GM12892 (cell line): ENCODE measurements at regions not wholly inside any gene's neighbourhood (a gene's known extent, or its start where the extent isn't known, plus 50 kb on each side); places are given as distances from the start of the nearest gene placed in this dataset.

Experiments
- DNase-seq: peaks from one replicate; pipeline ENCODE4 v3.0.0; 2011; ENCODE audit not compliant: insufficient read length
- FAIRE-seq: peaks from 2 replicates; lab custom pipeline; 2011; peaks lifted over from hg19 to GRCh38; lab: Jason Lieb, UNC
- POLR2A ChIP-seq: IDR thresholded peaks from 2 replicates; pipeline ENCODE4 v1.6.1; 2011; ENCODE audit warnings: low read depth, low read length, control low read depth
- POLR2AphosphoS5 ChIP-seq: IDR thresholded peaks from 2 replicates; pipeline ENCODE4 v1.6.1; 2011; ENCODE audit warnings: low read depth, low read length, control low read depth
- TAF1 ChIP-seq: IDR thresholded peaks from 2 replicates; pipeline ENCODE4 v1.6.1; 2011; ENCODE audit warnings: low read depth, mild to moderate bottlenecking, control low read depth, low read length, borderline replicate concordance

DNA sequence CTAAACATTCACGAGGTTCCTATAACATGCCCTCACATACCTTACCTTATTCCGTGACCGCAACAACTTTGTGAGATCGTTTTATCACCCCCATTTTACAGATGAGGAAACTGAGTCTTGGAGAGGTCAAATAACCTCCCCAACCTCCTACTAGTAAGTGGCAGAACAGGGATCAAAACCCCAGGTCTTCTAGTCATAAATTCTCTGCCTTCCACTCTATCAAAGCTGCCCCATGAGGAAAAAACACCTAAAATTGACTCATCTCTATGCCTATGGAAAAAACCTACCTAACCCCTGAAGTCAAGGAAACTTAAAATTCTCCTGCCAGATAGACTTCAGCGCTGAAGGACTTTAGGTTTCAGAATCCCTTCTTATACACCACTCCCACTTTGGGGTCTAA is 69.5 kb upstream of the ERRFI1 start:
- FAIRE-seq, result no peak
- DNase-seq, result no peak

DNA sequence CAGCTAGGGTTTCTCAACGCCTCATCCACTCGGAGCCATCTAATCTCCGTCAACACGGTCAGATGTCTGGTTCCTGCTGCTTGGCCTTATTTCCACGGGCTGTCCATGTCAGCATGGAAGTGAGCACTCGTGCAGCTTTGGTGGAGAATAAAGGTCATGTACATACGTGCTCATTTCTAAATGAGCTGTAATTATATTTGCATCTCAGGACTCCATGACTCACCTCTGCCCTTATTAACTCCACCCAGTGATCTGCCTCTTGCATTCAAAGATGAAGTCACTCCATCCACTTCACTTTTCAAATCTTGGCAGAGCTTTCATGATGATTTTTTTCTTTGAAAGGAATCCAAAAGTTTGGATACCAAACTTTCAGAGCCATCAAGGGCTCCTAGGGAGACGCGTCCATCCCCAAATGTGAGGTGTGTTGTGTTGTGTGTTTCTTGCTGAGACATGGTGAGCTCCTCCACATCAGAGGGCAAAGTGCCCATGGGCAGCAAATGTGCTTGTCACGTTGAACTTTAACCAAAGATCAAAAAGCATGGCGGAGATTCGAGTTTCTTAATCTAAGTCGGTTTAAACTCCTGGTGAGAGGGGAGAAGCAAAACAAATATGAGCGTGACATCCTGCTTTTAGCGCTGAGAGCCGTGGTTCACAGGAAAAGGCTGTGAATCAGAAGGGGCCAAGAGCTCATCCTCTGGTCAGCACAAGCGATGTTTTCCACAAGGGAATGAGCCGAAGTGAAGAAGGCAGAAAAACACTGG is 68.6 kb upstream of the ERRFI1 start:
- no peak for FAIRE-seq
- TF ChIP-seq TAF1, result no peak
- DNase-seq, result no peak

More for the DNA sequence above, 69.5 kb upstream of the ERRFI1 start:
- TF ChIP-seq POLR2AphosphoS5 (no peak), POLR2A (no peak), TAF1 (no peak)

DNA sequence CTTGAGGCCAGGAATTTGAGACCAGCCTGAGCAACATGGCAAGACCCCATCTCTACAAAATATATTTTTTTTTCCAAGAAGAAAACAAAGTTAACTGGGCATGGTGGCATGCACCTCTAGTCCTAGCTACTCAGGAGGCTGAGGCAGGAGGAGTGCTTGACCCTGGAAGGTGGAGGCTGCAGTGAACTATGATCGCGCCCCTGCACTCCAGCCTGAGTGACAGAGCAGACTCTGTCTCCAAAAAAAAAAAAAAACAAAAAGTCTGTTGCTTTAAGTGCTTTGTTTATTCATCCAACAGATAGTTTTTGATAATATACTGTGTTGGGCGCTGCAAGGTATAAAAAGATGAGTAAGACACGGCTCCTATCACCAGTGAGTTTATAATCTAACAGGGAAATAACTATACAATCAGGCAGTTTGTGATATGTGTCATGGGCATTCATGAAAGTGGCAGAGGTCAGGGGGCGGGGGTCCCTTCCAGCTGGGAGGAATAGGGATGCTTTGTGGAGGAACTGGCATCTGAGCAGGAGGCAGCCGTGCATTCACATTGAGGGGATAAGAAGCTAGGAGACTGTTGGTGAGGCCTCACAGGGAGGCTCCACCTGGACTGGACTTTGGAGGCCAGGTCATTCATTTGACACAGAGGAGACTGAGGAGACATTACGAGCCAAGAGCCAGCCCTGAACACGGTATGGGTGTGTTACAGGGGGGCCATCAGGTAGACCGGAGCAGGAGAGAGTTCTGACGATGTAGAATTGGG is 67.3 kb upstream of the ERRFI1 start:
- no peak for TF ChIP-seq TAF1
- TF ChIP-seq POLR2A, result no peak
- FAIRE-seq (no peak), DNase-seq (no peak)

DNA sequence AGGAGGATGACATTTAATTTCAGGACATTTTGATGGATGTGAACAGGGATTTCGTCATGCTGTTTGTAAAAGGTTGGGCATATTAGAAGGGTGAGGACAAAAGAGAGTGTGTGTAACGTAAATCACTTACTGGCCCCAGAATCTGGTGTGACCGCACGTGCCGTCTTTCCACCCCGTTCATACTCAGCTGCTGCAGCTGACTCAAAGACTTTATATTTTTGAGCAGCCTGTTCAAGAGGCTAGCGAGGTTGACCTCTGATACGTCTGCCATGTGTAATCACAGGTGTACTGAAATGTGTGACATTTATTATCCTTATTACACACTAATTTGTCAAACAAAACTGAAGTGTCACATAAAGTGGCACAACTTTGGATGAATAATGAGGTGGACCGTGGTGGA is 66.5 kb upstream of the ERRFI1 start:
- TF ChIP-seq POLR2A, result no peak
- no peak for TF ChIP-seq POLR2AphosphoS5
- no peak for TF ChIP-seq TAF1
- DNase-seq (no peak), FAIRE-seq (no peak)

DNA sequence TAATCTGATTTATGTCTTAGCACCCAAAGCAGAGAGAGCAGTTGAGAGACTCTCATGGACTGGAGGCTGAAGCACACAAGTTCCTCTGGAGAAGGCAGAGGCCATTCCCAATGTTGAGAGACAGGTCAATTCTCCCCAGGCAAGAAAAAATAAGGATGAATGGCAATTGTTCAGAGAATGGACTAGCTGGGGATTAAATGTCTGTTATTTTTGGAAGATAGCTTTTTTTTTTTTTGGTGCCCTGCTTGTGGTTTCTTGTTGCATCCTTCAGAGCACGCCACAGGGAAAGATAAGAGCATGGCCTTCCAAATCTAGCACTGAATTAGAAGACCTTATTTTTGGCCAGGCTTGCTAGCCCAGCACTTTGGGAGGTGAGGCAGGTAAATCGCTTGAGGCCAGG is 65.6 kb upstream of the ERRFI1 start:
- FAIRE-seq, result no peak
- TF ChIP-seq TAF1 (no peak), POLR2AphosphoS5 (no peak), POLR2A (no peak)
- no peak for DNase-seq

DNA sequence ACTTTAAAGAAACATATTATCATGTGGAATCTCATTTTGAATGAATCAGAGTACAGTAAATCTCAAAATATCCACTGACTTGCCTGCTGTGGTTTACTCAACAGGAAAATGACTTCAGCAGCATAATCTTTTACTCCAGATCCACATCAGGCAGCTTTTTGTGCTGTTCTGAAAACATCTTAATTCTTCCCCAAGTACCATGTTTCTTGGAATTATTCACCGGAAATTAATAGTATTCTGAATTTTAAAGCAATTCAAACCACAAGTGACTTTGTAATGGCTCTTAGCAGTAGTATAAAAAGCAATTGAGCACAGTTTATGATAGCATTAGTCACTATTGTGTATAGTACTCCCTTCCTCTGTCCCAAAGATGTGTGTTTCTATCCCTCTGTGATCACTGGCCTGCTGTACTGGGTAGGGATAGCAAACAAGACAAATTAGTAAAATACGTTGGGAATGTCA is 64.2 kb upstream of the ERRFI1 start:
- TF ChIP-seq POLR2A (no peak), POLR2AphosphoS5 (no peak), TAF1 (no peak)
- FAIRE-seq (no peak), DNase-seq (no peak)

DNA sequence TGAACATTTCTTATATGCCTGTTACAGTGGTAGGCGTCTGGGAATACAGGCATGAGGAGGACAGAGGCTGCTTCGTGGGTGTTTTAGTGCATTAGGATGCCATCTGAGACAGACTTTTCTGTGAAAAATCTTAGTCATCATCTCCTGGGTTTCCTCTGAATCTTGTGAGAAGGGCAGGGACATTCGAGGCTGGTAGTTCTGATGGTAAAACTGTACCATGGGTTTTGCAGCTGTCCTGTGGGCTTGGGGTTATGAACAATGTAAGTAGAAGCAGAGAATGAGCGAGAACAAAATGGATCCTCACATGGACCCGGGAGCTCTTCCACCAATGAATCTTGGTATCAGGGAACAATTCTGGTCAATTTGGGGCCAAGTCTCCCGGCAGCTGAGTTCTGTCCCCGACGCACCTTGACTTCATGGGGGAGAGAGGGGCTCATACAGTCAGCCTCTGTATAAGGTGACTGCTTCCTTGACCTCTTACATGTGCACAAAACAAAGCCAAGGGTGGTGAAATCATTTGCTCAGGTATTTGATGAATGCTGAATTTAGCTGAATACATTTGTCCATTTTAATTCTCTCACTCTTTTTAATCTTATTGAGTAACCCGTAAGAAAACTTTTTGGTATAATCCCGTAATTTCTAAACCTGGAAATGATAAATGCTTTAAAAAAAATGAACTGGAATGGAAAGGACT is 63.6 kb upstream of the ERRFI1 start:
- no peak for DNase-seq
- no peak for FAIRE-seq
- TF ChIP-seq TAF1 (no peak), POLR2A (no peak), POLR2AphosphoS5 (no peak)

DNA sequence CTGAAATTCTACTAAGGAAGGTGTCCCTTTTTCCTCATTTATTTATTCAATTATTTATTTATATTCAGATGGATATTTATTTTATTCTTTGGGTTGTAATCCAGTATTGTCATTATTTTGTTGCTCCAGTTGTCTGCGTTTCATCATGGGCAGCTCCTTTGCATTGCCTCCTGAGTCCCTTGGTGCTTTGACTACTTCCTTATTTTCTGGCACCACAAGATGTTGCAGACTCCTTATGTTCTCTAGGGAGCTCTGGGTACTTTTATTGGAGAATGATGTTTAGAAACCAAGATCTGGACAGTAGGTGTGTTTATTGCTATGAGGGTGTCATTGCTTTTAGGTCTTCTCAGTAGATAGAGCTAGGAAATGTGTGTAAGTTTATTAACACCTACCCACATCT is 59.9 kb upstream of the ERRFI1 start:
- DNase-seq (no peak), FAIRE-seq (no peak)
- TF ChIP-seq TAF1, result no peak
- no peak for TF ChIP-seq POLR2AphosphoS5
- no peak for TF ChIP-seq POLR2A

DNA sequence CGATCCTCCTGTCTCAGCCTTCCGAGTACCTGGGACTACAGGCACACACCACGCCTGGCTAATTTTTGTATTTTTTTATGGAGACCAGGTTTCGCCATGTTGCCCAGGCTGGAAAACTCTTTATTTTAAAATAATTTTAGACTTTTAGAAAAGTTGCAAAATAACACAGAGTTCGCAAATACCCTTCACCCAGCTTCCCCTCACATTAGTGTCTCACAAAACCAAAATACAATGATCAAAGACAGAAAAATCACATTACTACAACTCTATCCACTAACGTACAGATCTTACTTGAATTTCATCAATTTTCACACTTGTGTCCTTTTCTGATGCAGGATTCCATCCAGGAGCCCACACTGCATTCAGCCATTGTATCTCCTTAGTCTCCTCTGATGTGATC is 58.8 kb upstream of the ERRFI1 start:
- no peak for TF ChIP-seq POLR2AphosphoS5
- TF ChIP-seq TAF1, result no peak
- no peak for TF ChIP-seq POLR2A
- DNase-seq (no peak), FAIRE-seq (no peak)

DNA sequence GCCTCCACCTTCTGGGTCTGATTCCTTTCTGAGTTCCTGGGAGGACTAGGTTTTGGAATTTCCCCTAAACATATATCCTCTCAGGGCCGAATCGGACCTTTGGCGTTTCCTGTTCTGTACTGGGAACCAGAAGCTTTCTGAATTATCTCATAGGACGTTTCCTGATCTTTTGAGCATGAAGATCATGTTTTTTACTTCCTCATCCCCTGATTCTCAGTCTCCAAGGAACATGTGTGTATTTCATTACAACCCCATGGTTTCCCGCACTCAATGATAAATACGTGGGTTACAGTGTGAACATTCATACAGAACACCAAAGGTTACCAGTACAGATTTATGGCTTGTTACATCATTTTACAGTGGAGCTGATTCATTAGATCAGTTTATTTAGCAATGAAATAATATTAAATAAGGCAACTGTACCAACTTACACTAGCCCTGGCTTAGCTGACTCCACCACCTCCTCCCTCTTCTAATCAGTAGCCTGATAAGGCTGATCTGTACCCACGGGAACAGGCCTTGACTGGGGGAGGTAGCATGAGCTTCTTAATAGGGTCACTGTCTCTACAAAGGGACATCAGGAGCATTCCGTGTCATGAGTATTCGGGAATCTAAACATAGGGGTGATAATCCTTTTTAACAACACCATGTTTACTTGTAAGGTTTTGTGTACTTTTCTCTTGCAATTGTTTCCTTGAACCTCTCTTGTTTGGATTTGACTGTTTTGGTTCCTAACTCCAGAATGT is 57.8 kb upstream of the ERRFI1 start:
- FAIRE-seq (no peak), DNase-seq (no peak)
- TF ChIP-seq POLR2AphosphoS5 (no peak), TAF1 (no peak), POLR2A (no peak)

DNA sequence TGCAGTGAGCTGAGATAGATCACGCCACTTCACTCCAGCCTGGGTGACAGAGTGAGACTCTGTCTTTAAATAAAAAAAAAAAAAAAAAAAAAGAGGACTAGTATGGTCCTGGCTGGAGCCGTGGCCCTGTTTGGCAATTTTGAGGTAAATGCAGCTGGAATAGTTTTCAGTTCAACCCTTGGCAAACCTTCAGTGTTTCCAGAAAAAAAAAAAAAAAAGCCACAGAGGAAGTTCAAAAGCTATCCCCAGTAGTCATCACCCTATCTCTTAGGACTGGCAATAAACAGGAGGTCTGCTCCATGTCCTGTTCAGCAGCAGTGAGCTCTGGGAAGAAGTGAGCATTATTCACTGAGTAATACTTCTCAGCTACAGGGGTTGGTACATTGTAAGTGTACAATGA is 56.8 kb upstream of the ERRFI1 start:
- no peak for DNase-seq
- no peak for FAIRE-seq
- no peak for TF ChIP-seq TAF1

DNA sequence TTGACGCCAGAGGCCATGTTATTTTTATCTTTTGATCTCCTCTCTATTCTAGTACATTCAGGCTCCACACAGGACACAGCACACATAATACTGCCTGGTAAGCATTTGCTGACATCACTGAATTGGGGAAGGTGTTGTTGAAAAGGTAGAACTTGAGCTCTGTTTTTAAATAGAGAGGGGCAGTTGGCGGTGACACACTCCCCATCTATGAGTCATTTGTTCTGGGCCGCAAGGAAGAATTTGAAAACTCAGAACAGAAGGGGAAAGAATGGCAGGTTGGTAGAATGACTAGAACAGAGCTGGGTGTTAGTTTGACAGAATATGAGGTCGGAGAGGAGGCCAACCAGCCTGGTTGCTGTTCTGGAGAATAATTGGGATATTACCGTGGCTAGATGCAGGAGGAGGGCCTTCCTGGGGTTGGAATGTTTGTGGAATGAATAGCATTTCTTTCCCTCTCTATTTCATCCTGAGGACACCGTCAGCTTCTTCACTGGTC is 52.1 kb upstream of the ERRFI1 start:
- no peak for DNase-seq
- no peak for TF ChIP-seq POLR2AphosphoS5
- no peak for TF ChIP-seq POLR2A
- TF ChIP-seq TAF1, result no peak
- FAIRE-seq, result no peak
